Spleen (tissue), 11 donors: ENCODE measurements at regions not wholly inside any gene's neighbourhood (a gene's known extent, or its start where the extent isn't known, plus 50 kb on each side); places are given as distances from the start of the nearest gene placed in this dataset.

Experiments
- DNase-seq: peaks from one replicate; pipeline ENCODE4 v3.0.0-alpha.2; 2020
- H3K27ac ChIP-seq, 8 donors: fragments of 200-600 bp; sonication (generic) in 7 of 8; 1 replicate in 4 of 8; 2 replicates in 4 of 8; pipeline versions ENCODE4 v1.5.0 to v1.8.0; 2016 to 2021; ENCODE audit warnings: inconsistent platforms in 4 of 8, mild to moderate bottlenecking in 4 of 8, moderate library complexity in 1 of 8
- H3K27me3 ChIP-seq, 7 donors: fragments of 200-600 bp; sonication (generic) in 6 of 7; replicated peaks in 1 of 7; 1 replicate in 4 of 7; 2 replicates in 3 of 7; pipeline versions ENCODE4 v1.5.0 to v1.8.0; 2016 to 2021; ENCODE audit warnings: inconsistent platforms in 3 of 7, mild to moderate bottlenecking in 1 of 7
- H3K36me3 ChIP-seq, 6 donors: fragments of 200-600 bp; sonication (generic) in 5 of 6; 1 replicate in 4 of 6; 2 replicates in 2 of 6; pipeline versions ENCODE4 v1.5.0 to v1.8.0; 2016 to 2021; ENCODE audit warnings: inconsistent platforms in 2 of 6
- H3K4me1 ChIP-seq, 6 donors: fragments of 200-600 bp; sonication (generic) in 5 of 6; 1 replicate in 3 of 6; 2 replicates in 3 of 6; pipeline versions ENCODE4 v1.5.0 to v1.8.0; 2016 to 2021; ENCODE audit warnings: inconsistent platforms in 3 of 6
- H3K4me3 ChIP-seq, 8 donors: fragments of 200-600 bp; sonication (generic) in 7 of 8; 1 replicate in 4 of 8; 2 replicates in 4 of 8; pipeline versions ENCODE4 v1.5.0 to v1.8.0; 2016 to 2021; ENCODE audit warnings: inconsistent platforms in 4 of 8, mild to moderate bottlenecking in 4 of 8, moderate library complexity in 2 of 8
- H3K9me3 ChIP-seq, 8 donors: fragments of 200-600 bp; sonication (generic) in 7 of 8; 1 replicate in 4 of 8; 2 replicates in 4 of 8; pipeline versions ENCODE4 v1.5.0 to v1.8.0; 2016 to 2021; ENCODE audit warnings: inconsistent platforms in 4 of 8
- CTCF ChIP-seq, 11 experiments: fragments of 200-600 bp in 7 of 11; fragments of 450-650 bp in 4 of 11; sonication (generic) in 4 of 11; IDR thresholded peaks in 8 of 11; conservative IDR thresholded peaks in 3 of 11; 1 replicate in 7 of 11; 2 replicates in 4 of 11; pipeline versions ENCODE4 v1.4.0 to v1.8.0; 2016 to 2021; ENCODE audit warnings: antibody characterized with exemption in 11 of 11, inconsistent platforms in 4 of 11, mild to moderate bottlenecking in 1 of 11
- POLR2A ChIP-seq, 3 donors: fragments of 450-650 bp; IDR thresholded peaks; one replicate each; pipeline ENCODE4 v1.5.1; 2017; ENCODE audit warnings: antibody characterized with exemption in 3 of 3, mild to moderate bottlenecking in 1 of 3
- POLR2AphosphoS5 ChIP-seq, 3 donors: sonication (generic); formaldehyde crosslinking; IDR thresholded peaks; one replicate each; pipeline ENCODE4 v1.5.1; 2017; ENCODE audit warnings: antibody characterized with exemption in 3 of 3
- WGBS, 5 donors: extraction: QIAGEN DNeasy Blood & Tissue Kit in 3 of 5; methylation state at CpG; one replicate each; pipeline versions ENCODE4 v1.1.5 to v1.1.7; 2013 to 2018; 5-methylcytosine and 5-hydroxymethylcytosine counted together
- intact Hi-C: fragments of 100-400 bp; cut with DNase I; formaldehyde crosslinking; loops from one replicate; pipeline ENCODE4 v1.15.0; 2023; ENCODE audit warnings: low total_unique reads
- donor health status: healthy with polysubstance abuse.
- donor health status: DM: no; HTN: no; CAD: no; lungs with moderate emphysema.
- donor health status: DM: no; HTN: no; CAD: no.
- donor health status: Bipolar disorder and iron deficiency.
- donor health status: healthy.
- donor health status: DM: no; HTN: no; CAD: no.
- donor health status: DM: yes; HTN: yes; CAD: no.

DNA sequence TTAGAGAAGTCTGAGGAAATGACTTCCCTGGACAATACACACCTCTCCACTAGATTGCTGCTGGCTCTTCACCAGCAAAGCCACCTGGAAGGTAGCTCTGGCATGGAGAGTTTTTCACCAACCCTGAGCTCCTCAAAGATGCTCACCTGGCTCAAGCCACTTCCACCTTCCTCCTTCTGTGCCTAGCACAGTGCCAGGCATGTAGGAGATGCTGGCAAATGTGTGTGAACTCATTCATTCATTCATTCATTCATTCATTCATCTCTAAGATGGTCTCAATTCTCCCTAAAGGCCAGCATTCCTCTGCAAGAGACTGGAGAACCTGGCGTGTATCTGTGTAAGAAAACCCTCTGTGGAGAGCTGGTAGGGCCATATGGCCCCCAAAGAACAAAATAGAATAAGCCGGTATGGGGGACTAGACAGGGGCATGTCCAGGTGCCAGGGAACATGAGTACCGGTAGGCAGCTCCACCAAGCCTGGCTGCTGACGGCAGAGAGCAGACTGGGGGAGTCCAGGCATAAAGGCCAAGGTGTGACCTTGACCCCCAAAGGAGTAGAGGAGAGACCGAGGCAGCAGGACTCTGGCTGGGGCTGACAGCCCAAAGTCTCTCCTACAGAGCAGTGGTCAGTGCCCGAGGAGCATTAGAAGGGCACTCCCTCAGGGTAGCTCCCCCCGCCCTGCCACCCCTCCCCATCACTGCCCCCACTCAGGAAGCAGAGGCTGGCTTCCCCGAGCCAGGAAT, 132.2 kb upstream of the TNRC6C start:
- Histone ChIP-seq H3K27me3 (peaks cover 0 to 10% (median 0%) of the 10 kb centered on the region in 7 donors), H3K4me1 (peaks cover 0 to 30% (median 19%) of the 10 kb centered on the region in 6 donors), H3K27ac (no peak overlapping the region), H3K36me3 (no peaks in the 10 kb centered on the region), H3K9me3 (no peaks in the 10 kb centered on the region), H3K4me3 (no peak overlapping the region)
- DNase-seq, result peak; percentile 48
- intact Hi-C loops, result no loop called here
- TF ChIP-seq CTCF (IDR thresholded peaks at IDR 0.05 in 8 of 11, conservative IDR thresholded peaks at IDR 0.05 in 3 of 11) (no peak), POLR2A (IDR thresholded peaks at IDR 0.05) (no peak)
- WGBS, 5 donors, result 82 to 94% (median 89%) methylated on average over 6 to 8 of the region's 8 CpGs

GRCh38 chr17:77827039-77827438, 131.5 kb upstream of the TNRC6C start:
- intact Hi-C loops, result no loop called here
- Histone ChIP-seq H3K4me1 (peaks cover 0 to 32% (median 21%) of the 10 kb centered on the region in 6 donors), H3K27ac (no peak overlapping the region), H3K9me3 (no peaks in the 10 kb centered on the region), H3K4me3 (no peak overlapping the region), H3K36me3 (no peaks in the 10 kb centered on the region), H3K27me3 (peaks cover 0 to 14% (median 0%) of the 10 kb centered on the region in 7 donors)
- peak; percentile 45 for DNase-seq
- no peak for TF ChIP-seq POLR2A (IDR thresholded peaks at IDR 0.05)
- no peak for TF ChIP-seq POLR2AphosphoS5 (IDR thresholded peaks at IDR 0.05)
- TF ChIP-seq CTCF (IDR thresholded peaks at IDR 0.05 in 8 of 11, conservative IDR thresholded peaks at IDR 0.05 in 3 of 11), result no peak
- 79 to 86% (median 81%) methylated on average over 7 of the region's 7 CpGs for WGBS, 5 donors

GRCh38 chr17:77827511-77827910, 131.0 kb upstream of the TNRC6C start:
- intact Hi-C loops, result no loop called here
- Histone ChIP-seq H3K27ac (no peak overlapping the region), H3K27me3 (peaks cover 0 to 16% (median 0%) of the 10 kb centered on the region in 7 donors), H3K4me1 (peaks cover 0 to 31% (median 21%) of the 10 kb centered on the region in 6 donors), H3K36me3 (no peaks in the 10 kb centered on the region), H3K4me3 (no peak overlapping the region), H3K9me3 (no peaks in the 10 kb centered on the region)
- peak; percentile 25 for DNase-seq
- TF ChIP-seq CTCF (IDR thresholded peaks at IDR 0.05 in 8 of 11, conservative IDR thresholded peaks at IDR 0.05 in 3 of 11), result no peak
- no peak for TF ChIP-seq POLR2A (IDR thresholded peaks at IDR 0.05)
- TF ChIP-seq POLR2AphosphoS5 (IDR thresholded peaks at IDR 0.05), result no peak
- WGBS, 5 donors, result 79 to 90% (median 87%) methylated on average over 5 of the region's 5 CpGs

DNA sequence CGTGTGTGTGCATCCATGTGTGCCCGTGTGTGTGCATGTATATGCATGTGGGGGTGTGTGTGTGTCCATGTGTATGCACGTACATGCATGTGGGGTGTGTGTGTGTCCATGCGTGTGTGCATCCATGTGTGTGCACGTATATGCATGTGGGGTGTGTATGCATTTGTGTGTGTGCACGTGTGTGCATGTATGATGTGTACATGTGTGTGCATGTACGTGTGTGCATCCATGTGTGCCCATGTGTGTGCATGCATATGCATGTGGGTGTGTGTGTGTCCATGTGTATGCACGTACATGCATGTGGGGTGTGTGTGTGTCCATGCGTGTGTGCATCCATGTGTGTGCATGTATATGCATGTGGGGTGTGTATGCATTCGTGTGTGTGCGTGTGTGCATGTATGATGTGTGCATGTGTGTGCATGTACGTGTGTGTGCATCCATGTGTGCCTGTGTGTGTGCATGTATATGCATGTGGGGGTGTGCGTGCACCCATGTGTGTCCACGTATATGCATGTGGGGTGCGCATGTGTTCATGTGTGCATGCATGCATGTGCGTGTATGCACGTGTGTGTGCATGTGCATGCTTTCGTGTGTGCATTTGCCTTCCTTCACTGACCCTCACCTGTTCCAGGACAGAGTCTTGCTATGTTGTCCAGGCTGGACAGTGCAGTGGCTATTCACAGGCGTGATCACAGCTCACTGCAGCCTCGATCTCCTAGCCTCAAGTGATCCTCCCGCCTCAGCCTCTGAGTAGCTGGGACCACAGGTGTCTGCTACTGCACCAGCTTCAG, 129.6 kb upstream of the TNRC6C start:
- H3K4me3 ChIP-seq, result no peak overlapping the region
- intact Hi-C loops, result no loop called here
- TF ChIP-seq POLR2A (IDR thresholded peaks at IDR 0.05), result no peak
- TF ChIP-seq CTCF (IDR thresholded peaks at IDR 0.05 in 8 of 11, conservative IDR thresholded peaks at IDR 0.05 in 3 of 11), result no peak
- no peak for TF ChIP-seq POLR2AphosphoS5 (IDR thresholded peaks at IDR 0.05)
- peak overlapping the region in 2 of 8 donors; percentile 73 to 78 for H3K27ac ChIP-seq
- H3K4me1 ChIP-seq, result peaks cover 0 to 31% (median 19%) of the 10 kb centered on the region in 6 donors
- peaks cover 0 to 25% (median 0%) of the 10 kb centered on the region in 7 donors for H3K27me3 ChIP-seq
- peak; percentile 33 for DNase-seq
- 88 to 96% (median 93%) methylated on average over 19 to 21 of the region's 21 CpGs for whole genome bisulfite sequencing, 5 donors
- no peaks in the 10 kb centered on the region for H3K9me3 ChIP-seq
- no peaks in the 10 kb centered on the region for H3K36me3 ChIP-seq
